ENCODE measurements at regions not wholly inside any gene's neighbourhood (a gene's known extent, or its start where the extent isn't known, plus 50 kb on each side); places are given as distances from the start of the nearest gene placed in this dataset.

DNA sequence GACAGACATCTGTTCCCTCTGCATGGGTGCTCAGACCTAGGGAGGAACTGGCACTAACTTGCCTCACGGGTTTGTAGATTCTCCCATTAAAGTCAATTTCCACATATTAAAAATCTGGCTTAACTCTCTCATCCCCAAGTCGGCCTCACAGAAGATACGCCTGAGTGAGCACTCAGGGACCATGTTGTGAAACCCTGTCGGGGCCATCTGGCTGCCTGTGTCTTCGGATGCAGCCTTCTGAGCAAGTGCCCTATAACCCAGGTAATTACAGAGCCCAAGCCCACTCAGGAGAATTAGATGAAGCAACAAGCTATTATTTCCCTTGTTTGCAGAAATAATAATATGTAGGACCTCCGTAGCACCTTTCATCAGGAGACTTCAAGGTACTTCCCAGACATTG lies 219.3 kb upstream of the GLI3 start (continued):
- TF ChIP-seq RAD21 (IDR thresholded peaks at IDR 0.05; ENCODE audit: low read depth): no peak
- TF ChIP-seq EZH2phosphoT487 (IDR thresholded peaks at IDR 0.05; ENCODE audit: borderline replicate concordance): no peak
- no peak for TF ChIP-seq SRF (IDR thresholded peaks at IDR 0.05; ENCODE audit: low read depth)
- no peak for TF ChIP-seq EGR1 (IDR thresholded peaks at IDR 0.05; ENCODE audit: low read depth)

DNA sequence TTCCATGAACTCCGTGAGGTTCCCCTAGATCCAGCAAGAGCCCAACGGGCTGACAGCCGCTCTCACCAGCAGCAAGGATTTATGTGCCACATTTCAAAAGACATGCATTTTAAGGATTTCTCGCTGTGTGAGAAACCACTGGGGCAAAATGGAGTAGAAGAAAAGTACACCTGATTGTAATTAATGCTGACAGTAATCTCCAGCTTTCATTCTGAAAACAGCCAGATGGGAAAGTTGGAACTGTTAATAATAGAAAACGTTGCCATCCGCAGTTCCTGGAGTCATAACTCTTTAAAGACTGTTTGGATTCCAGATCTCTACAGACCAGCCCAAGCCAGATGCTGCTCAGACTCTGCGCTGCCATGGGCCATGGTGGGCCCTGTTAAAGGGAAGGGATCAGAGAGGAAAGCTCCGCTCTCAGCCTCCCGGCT lies 216.9 kb upstream of the GLI3 start:
- no peak overlapping the region for H3K27ac ChIP-seq (ENCODE audit: low read depth, low read length)
- H4K20me1 ChIP-seq (ENCODE audit: insufficient read depth): no peaks in the 10 kb centered on the region
- no peak overlapping the region for H3K9ac ChIP-seq (ENCODE audit: low read length)
- no TSS peak for BruUV-seq (replicated peaks)
- no peak overlapping the region for H3K4me2 ChIP-seq (ENCODE audit: low read length)
- H3K9me3 ChIP-seq (ENCODE audit: control insufficient read depth in 1 of 2, insufficient read depth in 1 of 2, low read depth in 1 of 2, low read length in 2 of 2): no peaks in the 10 kb centered on the region; a peak in 2 of 4 replicates
- no peaks in the 10 kb centered on the region for H3K79me2 ChIP-seq (ENCODE audit: insufficient read depth, low read length)
- H2AFZ ChIP-seq (ENCODE audit: low read depth, low read length, poor library complexity, severe bottlenecking): no peak overlapping the region
- H3K9me2 ChIP-seq (ENCODE audit: insufficient read depth): no peaks in the 10 kb centered on the region
- RAD21 ChIA-PET (ENCODE audit: low non-redundant PET in 1 of 2, low total read pairs in 2 of 2, uncharacterized antibody in 2 of 2, unreplicated experiment in 2 of 2): no interaction called here
- TF ChIP-seq ZNF274 (IDR thresholded peaks at IDR 0.05; ENCODE audit: low read depth, low read length) (no peak), EZH2phosphoT487 (IDR thresholded peaks at IDR 0.05; ENCODE audit: borderline replicate concordance) (no peak), YY1 (IDR thresholded peaks at IDR 0.05; ENCODE audit: extremely low read depth, insufficient replicate concordance, low read depth, low read length) (no peak)
- intact Hi-C loops (cut with micrococcal nuclease): no loop called here
- no peak for ATAC-seq
- no peak overlapping the region for H3K4me3 ChIP-seq (replicated peaks in 1 of 2; ENCODE audit: low read depth in 1 of 2, low read length in 2 of 2)
- POLR2A ChIA-PET: no interaction called here
- DNase-seq (ENCODE audit: low read depth, low spot score): no peak
- no peaks in the 10 kb centered on the region for H3K36me3 ChIP-seq (ENCODE audit: control insufficient read depth in 1 of 2, insufficient read depth in 2 of 2, low read length in 2 of 2)
- CTCF ChIA-PET: no interaction called here
- H3K4me1 ChIP-seq (ENCODE audit: control insufficient read depth in 1 of 2, insufficient read depth in 2 of 2, low read length in 2 of 2): no peaks in the 10 kb centered on the region
- H3K27me3 ChIP-seq (ENCODE audit: insufficient read depth, low read length): no peaks in the 10 kb centered on the region

DNA sequence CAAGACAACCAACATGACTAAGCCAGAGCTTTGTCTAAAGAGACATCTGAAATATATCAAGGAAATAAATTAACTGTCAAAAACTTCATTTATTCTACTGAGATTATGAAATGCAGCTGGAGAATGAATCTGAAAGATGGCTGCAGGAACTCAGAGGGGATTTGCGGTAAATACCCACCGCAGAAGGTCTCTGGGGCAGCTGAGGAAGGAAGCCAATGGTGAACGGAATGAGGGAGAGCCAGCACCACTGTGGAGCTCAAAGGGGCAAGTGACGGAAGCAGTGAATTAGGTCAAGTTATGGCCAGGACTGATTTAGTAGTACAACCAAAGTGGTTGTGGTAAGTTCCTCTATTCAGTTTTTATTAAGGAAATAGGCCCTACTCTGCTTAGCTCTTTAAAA lies 215.3 kb upstream of the GLI3 start:
- Histone ChIP-seq H3K36me3 (ENCODE audit: control insufficient read depth in 1 of 2, insufficient read depth in 2 of 2, low read length in 2 of 2) (no peaks in the 10 kb centered on the region), H3K4me1 (ENCODE audit: control insufficient read depth in 1 of 2, insufficient read depth in 2 of 2, low read length in 2 of 2) (no peaks in the 10 kb centered on the region), H4K20me1 (ENCODE audit: insufficient read depth) (no peaks in the 10 kb centered on the region), H3K9me2 (ENCODE audit: insufficient read depth) (no peaks in the 10 kb centered on the region), H3K27ac (ENCODE audit: low read depth, low read length) (no peak overlapping the region), H2AFZ (ENCODE audit: low read depth, low read length, poor library complexity, severe bottlenecking) (no peak overlapping the region), H3K79me2 (ENCODE audit: insufficient read depth, low read length) (no peaks in the 10 kb centered on the region), H3K9ac (ENCODE audit: low read length) (no peak overlapping the region), H3K4me2 (ENCODE audit: low read length) (no peak overlapping the region), H3K4me3 (replicated peaks in 1 of 2; ENCODE audit: low read depth in 1 of 2, low read length in 2 of 2) (no peak overlapping the region), H3K27me3 (ENCODE audit: insufficient read depth, low read length) (no peaks in the 10 kb centered on the region), H3K9me3 (ENCODE audit: control insufficient read depth in 1 of 2, insufficient read depth in 1 of 2, low read depth in 1 of 2, low read length in 2 of 2) (no peaks in the 10 kb centered on the region; a peak in 1 of 4 replicates)
- DNase-seq (ENCODE audit: low read depth, low spot score): no peak
- ChIA-PET RAD21 (ENCODE audit: low non-redundant PET in 1 of 2, low total read pairs in 2 of 2, uncharacterized antibody in 2 of 2, unreplicated experiment in 2 of 2) (no interaction called here), CTCF (no interaction called here), POLR2A (no interaction called here)
- no TSS peak for BruUV-seq (replicated peaks)
- intact Hi-C loops (cut with micrococcal nuclease): no loop called here
- no peak for ATAC-seq
- TF ChIP-seq CBX3 (IDR thresholded peaks at IDR 0.05; ENCODE audit: low read depth) (no peak), EZH2phosphoT487 (IDR thresholded peaks at IDR 0.05; ENCODE audit: borderline replicate concordance) (no peak), SP1 (IDR thresholded peaks at IDR 0.05; ENCODE audit: low read depth) (no peak)
- TF ChIP-seq, protein P1, sequence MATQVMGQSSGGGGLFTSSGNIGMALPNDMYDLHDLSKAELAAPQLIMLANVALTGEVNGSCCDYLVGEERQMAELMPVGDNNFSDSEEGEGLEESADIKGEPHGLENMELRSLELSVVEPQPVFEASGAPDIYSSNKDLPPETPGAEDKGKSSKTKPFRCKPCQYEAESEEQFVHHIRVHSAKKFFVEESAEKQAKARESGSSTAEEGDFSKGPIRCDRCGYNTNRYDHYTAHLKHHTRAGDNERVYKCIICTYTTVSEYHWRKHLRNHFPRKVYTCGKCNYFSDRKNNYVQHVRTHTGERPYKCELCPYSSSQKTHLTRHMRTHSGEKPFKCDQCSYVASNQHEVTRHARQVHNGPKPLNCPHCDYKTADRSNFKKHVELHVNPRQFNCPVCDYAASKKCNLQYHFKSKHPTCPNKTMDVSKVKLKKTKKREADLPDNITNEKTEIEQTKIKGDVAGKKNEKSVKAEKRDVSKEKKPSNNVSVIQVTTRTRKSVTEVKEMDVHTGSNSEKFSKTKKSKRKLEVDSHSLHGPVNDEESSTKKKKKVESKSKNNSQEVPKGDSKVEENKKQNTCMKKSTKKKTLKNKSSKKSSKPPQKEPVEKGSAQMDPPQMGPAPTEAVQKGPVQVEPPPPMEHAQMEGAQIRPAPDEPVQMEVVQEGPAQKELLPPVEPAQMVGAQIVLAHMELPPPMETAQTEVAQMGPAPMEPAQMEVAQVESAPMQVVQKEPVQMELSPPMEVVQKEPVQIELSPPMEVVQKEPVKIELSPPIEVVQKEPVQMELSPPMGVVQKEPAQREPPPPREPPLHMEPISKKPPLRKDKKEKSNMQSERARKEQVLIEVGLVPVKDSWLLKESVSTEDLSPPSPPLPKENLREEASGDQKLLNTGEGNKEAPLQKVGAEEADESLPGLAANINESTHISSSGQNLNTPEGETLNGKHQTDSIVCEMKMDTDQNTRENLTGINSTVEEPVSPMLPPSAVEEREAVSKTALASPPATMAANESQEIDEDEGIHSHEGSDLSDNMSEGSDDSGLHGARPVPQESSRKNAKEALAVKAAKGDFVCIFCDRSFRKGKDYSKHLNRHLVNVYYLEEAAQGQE (IDR thresholded peaks at IDR 0.05; ENCODE audit: low read depth): no peak
- TF ChIP-seq, protein P2, sequence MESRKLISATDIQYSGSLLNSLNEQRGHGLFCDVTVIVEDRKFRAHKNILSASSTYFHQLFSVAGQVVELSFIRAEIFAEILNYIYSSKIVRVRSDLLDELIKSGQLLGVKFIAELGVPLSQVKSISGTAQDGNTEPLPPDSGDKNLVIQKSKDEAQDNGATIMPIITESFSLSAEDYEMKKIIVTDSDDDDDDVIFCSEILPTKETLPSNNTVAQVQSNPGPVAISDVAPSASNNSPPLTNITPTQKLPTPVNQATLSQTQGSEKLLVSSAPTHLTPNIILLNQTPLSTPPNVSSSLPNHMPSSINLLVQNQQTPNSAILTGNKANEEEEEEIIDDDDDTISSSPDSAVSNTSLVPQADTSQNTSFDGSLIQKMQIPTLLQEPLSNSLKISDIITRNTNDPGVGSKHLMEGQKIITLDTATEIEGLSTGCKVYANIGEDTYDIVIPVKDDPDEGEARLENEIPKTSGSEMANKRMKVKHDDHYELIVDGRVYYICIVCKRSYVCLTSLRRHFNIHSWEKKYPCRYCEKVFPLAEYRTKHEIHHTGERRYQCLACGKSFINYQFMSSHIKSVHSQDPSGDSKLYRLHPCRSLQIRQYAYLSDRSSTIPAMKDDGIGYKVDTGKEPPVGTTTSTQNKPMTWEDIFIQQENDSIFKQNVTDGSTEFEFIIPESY (IDR thresholded peaks at IDR 0.05; ENCODE audit: extremely low read depth, insufficient replicate concordance, low read length): no peak
